ENCODE measurements at regions not wholly inside any gene's neighbourhood (a gene's known extent, or its start where the extent isn't known, plus 50 kb on each side); places are given as distances from the start of the nearest gene placed in this dataset.

DNA sequence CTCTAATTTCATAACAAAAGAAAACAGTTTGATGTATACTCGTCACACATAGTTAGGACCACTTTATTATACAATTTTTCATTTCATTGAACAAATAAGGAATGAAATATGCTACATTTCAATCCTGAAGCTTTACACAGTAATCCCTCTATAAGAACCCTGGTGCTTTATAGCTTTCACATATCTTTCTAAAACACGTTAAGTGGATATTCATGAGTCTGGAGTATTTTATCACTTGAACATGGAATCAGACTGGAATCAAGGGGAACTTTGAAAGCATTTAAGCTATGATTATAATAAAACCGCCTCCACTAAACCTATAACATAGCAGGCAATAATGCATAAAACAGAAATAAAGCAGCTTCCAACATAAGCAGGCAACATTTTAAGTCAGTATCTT is 476.6 kb downstream of the COL11A1 start:
- Histone ChIP-seq H3K4me2 (ENCODE audit: low read depth, low read length) (no peak overlapping the region), H3K4me1 (ENCODE audit: control insufficient read depth, insufficient read depth, low read length) (no peaks in the 10 kb centered on the region), H3K27me3 (ENCODE audit: control insufficient read depth, insufficient read depth, low read length) (no peaks in the 10 kb centered on the region), H2AFZ (replicated peaks; ENCODE audit: low read length, poor library complexity) (no peak overlapping the region), H3K9ac (ENCODE audit: low read depth, low read length) (no peak overlapping the region), H2AK5ac (ENCODE audit: low read depth, low read length) (no peak overlapping the region), H3K4me3 (ENCODE audit: insufficient read depth, low read depth, low read length) (no peak overlapping the region), H4K91ac (ENCODE audit: insufficient read depth, low read depth, low read length) (no peak overlapping the region), H4K20me1 (ENCODE audit: insufficient read depth, low read length) (no peaks in the 10 kb centered on the region), H3K9me3 (ENCODE audit: control insufficient read depth, insufficient read depth, low read length) (no peaks in the 10 kb centered on the region), H3K27ac (ENCODE audit: insufficient read depth, low read length) (no peak overlapping the region), H3K4ac (ENCODE audit: low read depth, low read length) (no peak overlapping the region), H4K8ac (ENCODE audit: low read depth in 2 of 2, low read length in 2 of 2) (no peak overlapping the region), H3K23ac (ENCODE audit: low read depth, low read length) (no peak overlapping the region), H2BK120ac (ENCODE audit: low read depth, low read length) (no peak overlapping the region), H3K9me1 (ENCODE audit: insufficient read depth, low read length) (no peaks in the 10 kb centered on the region), H2AK9ac (replicated peaks; ENCODE audit: low read depth, low read length, poor library complexity) (no peak overlapping the region), H2BK20ac (ENCODE audit: low read depth, low read length) (no peak overlapping the region), H3K56ac (ENCODE audit: extremely low read depth, insufficient read depth, low read length) (no peak overlapping the region), H4K5ac (ENCODE audit: low read depth, low read length) (no peak overlapping the region), H3K18ac (ENCODE audit: low read depth, low read length) (no peak overlapping the region), H3K14ac (replicated peaks; ENCODE audit: low read depth, low read length) (no peak overlapping the region), H3K36me3 (ENCODE audit: control insufficient read depth, insufficient read depth, low read length) (no peaks in the 10 kb centered on the region), H2BK15ac (ENCODE audit: low read depth, low read length) (no peak overlapping the region), H3K79me1 (ENCODE audit: low read depth in 1 of 2, low read length in 2 of 2) (no peaks in the 10 kb centered on the region), H2BK5ac (ENCODE audit: low read depth, low read length, poor library complexity, severe bottlenecking) (no peak overlapping the region)
- ChIA-PET POLR2A (ENCODE audit: unreplicated experiment) (no interaction called here), CTCF (interaction anchor here (1.1 kb wide), 1 partner anchor 10 kb away, joined by 3 read pairs; no protein-coding TSS in a partner anchor)
- no CpG with 5 or more reads among the region's 3 CpGs for WGBS, 2 experiments (ENCODE audit: extremely low coverage in 2 of 2, insufficient read length in 1 of 2)
- dilution Hi-C loops (cut with HindIII; ENCODE audit: low sequenced_read_pairs, unreplicated experiment), result no loop called here
- no peak for TF ChIP-seq POLR2A (IDR thresholded peaks at IDR 0.05; ENCODE audit: low read depth, low read length)
- no peak for TF ChIP-seq CHD1 (IDR thresholded peaks at IDR 0.05; ENCODE audit: low read depth, low read length)
- intact Hi-C loops (cut with micrococcal nuclease), result no loop called here
- ATAC-seq (ENCODE audit: low read depth) (no peak), DNase-seq (no peak)
- BruUV-seq (replicated peaks), result no TSS peak
- in situ Hi-C loops (cut with MboI; ENCODE audit: low sequenced_read_pairs), result no loop called here
